ENCODE measurements at regions not wholly inside any gene's neighbourhood (a gene's known extent, or its start where the extent isn't known, plus 50 kb on each side); places are given as distances from the start of the nearest gene placed in this dataset.

GRCh38 chr4:31929676-31930345 lies 1209.6 kb downstream of the PCDH7 start:
- TF ChIP-seq CTCF (IDR thresholded peaks at IDR 0.05) (no peak), POLR2A (IDR thresholded peaks at IDR 0.05) (no peak)
